ENCODE measurements at regions not wholly inside any gene's neighbourhood (a gene's known extent, or its start where the extent isn't known, plus 50 kb on each side); places are given as distances from the start of the nearest gene placed in this dataset.

DNA sequence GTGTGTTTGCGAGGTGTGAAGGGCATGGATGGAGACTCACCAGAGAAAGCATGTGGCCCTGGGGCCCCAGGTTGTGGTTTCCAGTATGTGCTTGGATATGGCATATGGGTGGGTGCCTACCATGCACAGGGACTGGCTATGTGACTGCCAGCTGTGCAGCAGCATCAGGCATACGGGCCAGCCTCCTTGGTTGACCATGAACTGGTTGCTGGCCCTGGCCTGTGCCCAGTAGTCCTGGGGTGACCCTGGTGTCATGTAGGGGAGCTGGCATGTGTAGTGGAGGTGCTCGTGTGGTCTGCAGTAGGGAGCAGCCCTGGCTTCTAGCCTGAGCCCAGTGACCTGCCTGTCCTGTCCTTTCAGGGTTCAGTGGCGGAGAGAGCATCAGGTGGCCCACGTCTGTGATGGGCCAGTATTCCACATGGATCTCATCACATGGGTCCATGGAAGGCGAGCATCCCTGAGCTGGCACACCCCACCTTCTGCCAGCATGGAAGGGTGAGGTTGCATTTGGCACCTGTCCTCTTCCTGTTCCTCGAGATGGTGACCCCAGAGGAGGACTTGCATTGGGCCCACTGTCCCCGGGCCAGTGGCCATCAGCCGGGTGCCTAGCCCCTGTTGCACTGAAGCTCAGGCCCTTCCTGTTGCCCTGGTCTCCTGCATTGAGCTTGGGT lies 228.9 kb downstream of the SNRPN start:
- DNase-seq (ENCODE audit: low spot score): no peak
- Histone ChIP-seq H3K9me3 (no peaks in the 10 kb centered on the region), H3K36me3 (no peaks in the 10 kb centered on the region), H3K27me3 (replicated peaks; ENCODE audit: insufficient read depth) (no peaks in the 10 kb centered on the region), H3K4me1 (replicated peaks) (no peaks in the 10 kb centered on the region), H3K27ac (no peak overlapping the region), H3K4me3 (no peak overlapping the region)
- WGBS: 78% methylated on average over 9 of the region's 9 CpGs
- TF ChIP-seq POLR2A (IDR thresholded peaks at IDR 0.05): no peak
- TF ChIP-seq, protein P1, sequence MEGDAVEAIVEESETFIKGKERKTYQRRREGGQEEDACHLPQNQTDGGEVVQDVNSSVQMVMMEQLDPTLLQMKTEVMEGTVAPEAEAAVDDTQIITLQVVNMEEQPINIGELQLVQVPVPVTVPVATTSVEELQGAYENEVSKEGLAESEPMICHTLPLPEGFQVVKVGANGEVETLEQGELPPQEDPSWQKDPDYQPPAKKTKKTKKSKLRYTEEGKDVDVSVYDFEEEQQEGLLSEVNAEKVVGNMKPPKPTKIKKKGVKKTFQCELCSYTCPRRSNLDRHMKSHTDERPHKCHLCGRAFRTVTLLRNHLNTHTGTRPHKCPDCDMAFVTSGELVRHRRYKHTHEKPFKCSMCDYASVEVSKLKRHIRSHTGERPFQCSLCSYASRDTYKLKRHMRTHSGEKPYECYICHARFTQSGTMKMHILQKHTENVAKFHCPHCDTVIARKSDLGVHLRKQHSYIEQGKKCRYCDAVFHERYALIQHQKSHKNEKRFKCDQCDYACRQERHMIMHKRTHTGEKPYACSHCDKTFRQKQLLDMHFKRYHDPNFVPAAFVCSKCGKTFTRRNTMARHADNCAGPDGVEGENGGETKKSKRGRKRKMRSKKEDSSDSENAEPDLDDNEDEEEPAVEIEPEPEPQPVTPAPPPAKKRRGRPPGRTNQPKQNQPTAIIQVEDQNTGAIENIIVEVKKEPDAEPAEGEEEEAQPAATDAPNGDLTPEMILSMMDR (IDR thresholded peaks at IDR 0.05): no peak
- TF ChIP-seq POLR2AphosphoS5 (IDR thresholded peaks at IDR 0.05): no peak
- intact Hi-C loops (cut with DNase I): no loop called here

DNA sequence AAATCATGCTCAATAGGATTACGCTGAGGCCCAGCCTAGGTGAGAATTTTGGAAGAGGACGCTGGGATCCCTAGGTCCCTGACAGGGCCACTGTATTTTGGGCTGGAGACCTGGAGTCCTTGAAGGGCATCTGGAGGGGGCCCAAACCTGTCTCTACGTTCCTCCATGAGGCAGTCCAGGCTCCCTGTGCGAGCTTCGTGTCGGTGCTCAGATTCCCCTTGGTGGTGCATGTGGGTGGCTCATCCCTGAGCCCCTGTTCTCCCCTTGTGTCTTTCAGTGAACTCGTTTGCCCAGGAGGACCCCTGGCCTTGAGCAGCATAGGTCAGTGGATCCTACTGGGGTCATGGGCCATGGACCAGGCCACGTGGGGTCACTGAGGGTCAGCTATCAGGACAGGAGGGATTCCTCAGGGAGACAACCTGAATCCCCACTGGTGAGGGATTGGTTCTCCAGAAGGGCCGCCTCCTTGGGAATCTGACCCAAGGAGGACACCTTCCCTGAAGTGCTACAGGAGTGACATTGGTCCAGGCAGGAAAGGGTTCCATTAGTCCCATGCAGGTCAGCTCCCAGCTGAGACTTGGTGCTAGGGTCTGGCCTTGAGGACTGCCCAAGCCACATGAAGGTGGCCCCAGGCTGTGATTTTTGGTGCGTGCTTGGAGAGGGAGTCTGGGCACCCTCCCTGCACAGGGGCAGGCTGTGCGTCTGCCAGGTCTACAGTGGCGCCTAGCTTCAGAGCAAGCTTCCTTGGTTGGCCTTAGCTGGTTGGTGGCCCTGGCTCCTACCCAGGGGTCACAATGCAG lies 229.8 kb downstream of the SNRPN start:
- no peak overlapping the region for H3K27ac ChIP-seq
- no peak for DNase-seq (ENCODE audit: low spot score)
- intact Hi-C loops (cut with DNase I): no loop called here
- TF ChIP-seq POLR2A (IDR thresholded peaks at IDR 0.05): no peak
- TF ChIP-seq, protein P1 (IDR thresholded peaks at IDR 0.05): no peak
- no peak for TF ChIP-seq POLR2AphosphoS5 (IDR thresholded peaks at IDR 0.05)
- 86% methylated on average over 12 of the region's 12 CpGs for WGBS
- H3K4me3 ChIP-seq: no peak overlapping the region
- no peaks in the 10 kb centered on the region for H3K4me1 ChIP-seq (replicated peaks)
- H3K36me3 ChIP-seq: no peaks in the 10 kb centered on the region
- no peaks in the 10 kb centered on the region for H3K27me3 ChIP-seq (replicated peaks; ENCODE audit: insufficient read depth)
- no peaks in the 10 kb centered on the region for H3K9me3 ChIP-seq

DNA sequence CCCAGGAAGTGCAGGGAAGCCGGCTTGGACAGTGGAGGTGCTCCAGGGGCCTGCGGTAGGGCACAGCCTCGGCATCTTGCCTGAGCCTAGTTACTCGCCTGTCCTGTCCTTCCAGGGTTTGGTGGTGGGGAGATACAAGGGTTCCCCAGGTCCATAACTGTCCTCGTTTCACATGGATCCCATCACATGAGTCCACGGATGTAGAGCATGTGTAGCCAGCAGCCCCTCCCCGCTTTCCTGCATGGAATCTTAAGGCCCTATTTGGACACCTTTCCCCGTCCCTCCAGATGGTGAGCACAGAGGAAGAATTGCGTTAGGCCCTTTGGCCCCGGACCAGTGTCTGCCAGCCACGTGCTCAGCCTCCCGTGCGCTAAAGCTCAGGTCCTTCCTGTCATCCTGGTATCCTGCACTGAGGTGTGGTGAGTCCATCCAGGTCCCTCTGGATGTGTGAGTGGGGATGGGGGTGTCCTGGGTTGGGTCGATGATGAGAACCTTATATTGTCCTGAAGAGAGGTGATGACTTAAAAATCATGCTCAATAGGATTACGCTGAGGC lies 230.4 kb downstream of the SNRPN start:
- intact Hi-C loops (cut with DNase I): no loop called here
- Histone ChIP-seq H3K4me3 (no peak overlapping the region), H3K27me3 (replicated peaks; ENCODE audit: insufficient read depth) (no peaks in the 10 kb centered on the region), H3K4me1 (replicated peaks) (no peaks in the 10 kb centered on the region), H3K27ac (no peak overlapping the region), H3K9me3 (no peaks in the 10 kb centered on the region), H3K36me3 (no peaks in the 10 kb centered on the region)
- WGBS: 85% methylated on average over 15 of the region's 15 CpGs
- DNase-seq (ENCODE audit: low spot score): no peak
- TF ChIP-seq, protein P1 (IDR thresholded peaks at IDR 0.05): no peak
- TF ChIP-seq POLR2A (IDR thresholded peaks at IDR 0.05) (no peak), POLR2AphosphoS5 (IDR thresholded peaks at IDR 0.05) (no peak)

DNA sequence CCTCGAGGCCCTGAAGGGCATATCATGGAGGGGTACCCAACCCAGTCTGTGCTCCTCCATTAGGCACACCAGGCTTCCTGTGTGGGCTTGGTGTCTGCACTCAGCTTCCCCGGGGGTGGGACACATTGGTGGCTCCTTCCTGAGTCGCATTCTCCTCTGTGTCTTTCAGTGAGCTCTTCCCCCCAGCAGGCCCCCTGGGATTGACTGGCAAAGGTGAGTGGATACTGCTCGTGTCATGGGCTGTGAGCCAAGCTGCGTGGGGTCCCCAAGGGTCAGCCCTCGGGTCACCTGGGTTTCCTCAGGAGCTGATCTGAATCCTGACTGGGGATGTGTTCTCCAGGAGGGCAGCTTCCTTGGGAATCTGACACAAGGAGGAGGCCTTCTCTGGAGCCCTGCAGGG lies 231.0 kb downstream of the SNRPN start:
- Histone ChIP-seq H3K4me1 (replicated peaks) (no peaks in the 10 kb centered on the region), H3K9me3 (no peaks in the 10 kb centered on the region), H3K27ac (no peak overlapping the region), H3K4me3 (no peak overlapping the region), H3K36me3 (no peaks in the 10 kb centered on the region), H3K27me3 (replicated peaks; ENCODE audit: insufficient read depth) (no peaks in the 10 kb centered on the region)
- DNase-seq (ENCODE audit: low spot score): no peak
- intact Hi-C loops (cut with DNase I): no loop called here
- no peak for TF ChIP-seq POLR2AphosphoS5 (IDR thresholded peaks at IDR 0.05)
- WGBS: 90% methylated on average over 6 of the region's 6 CpGs

DNA sequence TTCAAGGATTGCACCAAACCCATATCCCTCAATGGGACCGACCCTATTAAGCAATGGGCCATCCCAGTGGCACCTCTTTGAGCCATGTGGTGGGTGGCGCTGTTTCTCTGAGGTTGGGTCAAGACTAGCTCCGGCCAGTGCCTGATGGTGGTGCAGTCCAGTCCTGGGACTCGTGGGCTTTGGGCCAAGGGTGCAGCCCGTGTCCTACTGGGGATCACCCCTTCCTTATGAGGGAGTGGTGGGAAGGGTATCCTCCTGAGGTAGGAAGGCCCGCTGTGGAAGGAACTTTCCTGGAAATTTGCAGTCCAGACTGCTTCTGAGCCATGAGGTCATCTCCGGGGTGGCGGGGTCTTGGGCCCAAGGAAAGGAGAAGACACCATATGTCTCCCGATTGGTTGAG lies 231.6 kb downstream of the SNRPN start:
- H3K36me3 ChIP-seq: no peaks in the 10 kb centered on the region
- no peak for DNase-seq (ENCODE audit: low spot score)
- H3K9me3 ChIP-seq: no peaks in the 10 kb centered on the region
- H3K27me3 ChIP-seq (replicated peaks; ENCODE audit: insufficient read depth): no peaks in the 10 kb centered on the region
- intact Hi-C loops (cut with DNase I): no loop called here
- H3K4me1 ChIP-seq (replicated peaks): no peaks in the 10 kb centered on the region
- no peak overlapping the region for H3K4me3 ChIP-seq
- TF ChIP-seq POLR2A (IDR thresholded peaks at IDR 0.05) (no peak), POLR2AphosphoS5 (IDR thresholded peaks at IDR 0.05) (no peak)
- TF ChIP-seq, protein P1 (IDR thresholded peaks at IDR 0.05): no peak
- WGBS: 87% methylated on average over 9 of the region's 9 CpGs
- no peak overlapping the region for H3K27ac ChIP-seq
